NCI-H2227 (cell line): ENCODE measurements at regions not wholly inside any gene's neighbourhood (a gene's known extent, or its start where the extent isn't known, plus 50 kb on each side); places are given as distances from the start of the nearest gene placed in this dataset.
"Not testable (repeated sequence)": the region's sequence is repeated elsewhere in the genome, so short reads cannot be mapped to it uniquely, and the experiment has no call there.

Experiments
- DNase-seq: peaks from one replicate; lab custom pipeline; 2025; ENCODE audit not compliant: unreplicated experiment; lab: John Stamatoyannopoulos, UW

DNA sequence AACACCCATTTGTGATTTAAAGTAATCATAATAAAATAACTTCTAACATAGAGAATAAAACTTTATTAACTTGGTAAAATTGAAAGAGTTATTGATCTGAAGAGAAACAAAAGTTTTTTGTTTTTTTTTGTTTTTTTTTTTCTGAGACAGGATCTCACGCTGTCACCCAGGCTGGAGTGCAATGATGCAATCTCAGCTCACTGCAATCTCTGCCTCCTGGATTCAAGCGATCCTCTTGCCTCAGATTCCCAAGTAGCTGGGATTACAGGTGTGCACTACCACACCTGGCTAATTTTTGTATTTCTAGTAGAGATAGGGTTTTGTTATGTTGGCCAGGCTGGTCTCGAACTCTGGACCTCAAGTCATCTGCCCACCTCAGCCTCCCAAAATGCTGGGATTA lies 116.5 kb upstream of the SPATA31D4 start:
- DNase-seq, result not testable (repeated sequence)

DNA sequence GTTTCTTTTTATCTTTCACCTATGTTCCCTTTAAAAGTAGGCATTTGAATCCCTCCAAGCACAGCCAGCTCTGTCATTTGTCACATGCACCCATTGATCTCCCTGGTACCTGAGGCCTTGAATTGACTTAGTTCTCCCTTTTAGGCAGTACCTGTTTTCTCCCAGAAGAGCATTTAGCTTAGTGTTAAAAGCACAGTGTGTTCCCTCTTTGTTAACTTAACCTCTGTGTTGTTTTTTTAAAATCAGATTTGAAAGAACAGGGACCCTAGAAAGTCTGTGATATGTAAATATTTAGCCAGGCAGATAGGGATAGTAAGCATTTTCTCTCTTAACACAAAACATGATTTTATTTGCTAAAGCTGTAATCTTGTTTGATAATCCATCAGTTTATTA lies 113.8 kb upstream of the SPATA31D4 start:
- no peak for DNase-seq

GRCh38 chr9:81814794-81815464 lies 113.3 kb upstream of the SPATA31D4 start:
- DNase-seq, result peak; percentile 45

- DNase-seq, result peak; percentile 7
Measured at GRCh38 chr9:81815781-81816180, 112.4 kb upstream of the SPATA31D4 start.

DNA sequence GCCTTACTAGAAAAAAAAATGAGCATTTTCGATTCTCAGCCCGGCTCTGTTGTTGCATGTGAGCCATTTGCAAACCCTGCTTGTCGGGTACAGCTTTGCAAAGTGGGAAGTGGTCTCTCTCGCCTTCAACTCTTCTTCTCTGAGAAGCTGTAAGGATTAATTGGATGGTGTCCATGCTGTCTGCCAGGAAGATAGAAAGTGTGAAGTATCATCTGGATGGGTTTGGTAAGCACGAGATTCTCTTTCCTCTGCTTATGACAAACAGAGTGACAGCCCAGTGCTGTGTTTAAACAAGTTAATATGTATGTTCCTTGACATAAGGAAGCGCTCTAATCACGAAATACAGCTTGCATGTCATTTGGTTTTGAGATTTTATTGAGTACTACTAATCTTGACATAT lies 109.1 kb upstream of the SPATA31D4 start:
- no peak for DNase-seq

- no peak for DNase-seq
Measured at GRCh38 chr9:81819859-81820546, 108.2 kb upstream of the SPATA31D4 start.

DNA sequence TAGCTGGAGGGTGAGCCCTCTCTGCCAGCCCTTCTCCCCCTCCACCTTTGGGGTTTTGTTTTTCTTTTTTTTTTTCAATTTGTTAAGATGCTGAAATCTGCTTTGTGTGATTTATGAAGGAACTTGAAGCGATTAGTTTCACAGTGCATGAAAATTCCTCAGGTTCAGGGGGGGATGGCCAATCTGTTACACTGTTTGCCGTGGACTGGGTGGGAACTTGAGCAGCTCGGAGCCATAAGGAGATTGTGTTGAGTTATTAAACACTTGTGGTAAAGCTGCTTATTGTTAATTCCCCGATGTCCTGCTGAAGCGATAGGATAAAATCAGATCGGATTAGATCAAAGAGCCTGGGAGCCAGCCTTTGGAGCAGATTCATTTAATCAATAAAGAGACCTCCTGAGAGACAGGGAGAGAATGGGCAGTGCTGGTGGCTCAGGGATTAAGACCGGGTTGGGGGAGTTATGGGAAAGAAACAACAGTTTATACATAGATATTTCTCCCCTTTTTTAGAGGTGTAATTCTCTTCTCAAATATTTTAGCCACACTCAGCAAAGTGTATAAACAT lies 105.8 kb upstream of the SPATA31D4 start:
- DNase-seq, result no peak

- DNase-seq, result no peak
Measured at GRCh38 chr9:81822967-81823366, 105.3 kb upstream of the SPATA31D4 start.

DNA sequence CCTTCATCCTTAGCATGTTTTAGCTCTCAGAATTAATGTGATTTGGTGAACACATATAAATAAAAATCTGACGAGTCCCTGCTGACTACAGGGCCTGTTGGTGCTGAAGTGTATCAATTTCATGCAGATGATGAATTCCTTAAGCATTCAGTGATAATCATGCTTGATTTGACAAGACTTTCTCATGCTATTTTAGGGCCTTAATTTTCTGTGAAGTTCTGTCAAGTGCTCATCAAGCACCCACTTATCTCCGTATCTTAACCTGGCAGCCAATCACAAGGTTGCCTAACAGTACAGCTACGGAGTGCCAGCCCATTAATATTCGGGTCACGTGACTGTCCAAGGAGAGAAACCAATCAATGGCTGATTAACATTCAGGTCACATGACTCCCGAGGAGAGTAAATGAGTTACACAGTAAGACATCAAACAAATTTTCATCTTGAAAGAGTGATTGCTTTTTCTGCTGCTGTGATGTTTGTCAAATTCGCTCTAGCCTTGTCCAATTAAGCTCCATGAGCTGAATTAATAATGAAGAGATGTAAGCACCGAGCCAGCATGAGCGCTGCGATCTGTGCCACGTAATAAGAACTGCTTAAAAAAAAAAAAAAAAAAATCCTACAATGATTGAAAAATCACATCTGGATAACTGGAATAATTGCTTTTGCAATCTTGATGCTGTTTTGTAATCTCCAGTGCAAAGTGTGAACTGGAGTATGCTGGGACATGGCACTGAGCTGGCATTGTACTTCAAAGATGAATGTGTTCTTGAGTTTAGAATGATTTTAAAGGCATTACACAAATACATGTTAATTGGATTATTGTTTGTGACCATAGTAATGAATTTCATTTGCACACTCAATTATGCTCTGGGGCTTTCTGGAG lies 104.3 kb upstream of the SPATA31D4 start:
- DNase-seq, result peak; percentile 12

GRCh38 chr9:81824802-81825730 lies 103.2 kb upstream of the SPATA31D4 start:
- no peak for DNase-seq

- DNase-seq, result no peak
Measured at GRCh38 chr9:81825846-81826516, 102.2 kb upstream of the SPATA31D4 start.

DNA sequence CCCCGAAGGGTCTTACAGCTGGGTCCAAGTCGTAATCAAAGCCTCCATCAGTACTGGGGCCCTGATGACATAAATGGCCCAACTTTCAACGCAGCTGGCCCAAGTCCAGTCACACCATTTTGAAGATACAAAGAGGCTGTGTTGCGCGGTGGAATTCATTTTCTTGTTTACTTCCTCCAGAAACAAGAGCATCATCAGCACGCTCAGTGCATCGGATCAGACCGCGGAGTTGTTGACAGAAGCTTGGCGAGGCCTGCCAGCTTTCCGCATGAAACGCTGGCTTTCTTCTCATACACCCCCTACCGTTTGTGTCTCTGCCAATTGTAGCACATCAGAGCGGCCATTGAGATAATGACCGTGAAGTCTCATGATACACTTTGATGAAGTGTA lies 101.7 kb upstream of the SPATA31D4 start:
- DNase-seq, result peak; percentile 50

- no peak for DNase-seq
Measured at GRCh38 chr9:81827616-81828296, 100.5 kb upstream of the SPATA31D4 start.

- no peak for DNase-seq
Measured at GRCh38 chr9:81829195-81829882, 98.9 kb upstream of the SPATA31D4 start.

- DNase-seq, result not testable (repeated sequence)
Measured at GRCh38 chr9:81830431-81830830, 97.8 kb upstream of the SPATA31D4 start.

DNA sequence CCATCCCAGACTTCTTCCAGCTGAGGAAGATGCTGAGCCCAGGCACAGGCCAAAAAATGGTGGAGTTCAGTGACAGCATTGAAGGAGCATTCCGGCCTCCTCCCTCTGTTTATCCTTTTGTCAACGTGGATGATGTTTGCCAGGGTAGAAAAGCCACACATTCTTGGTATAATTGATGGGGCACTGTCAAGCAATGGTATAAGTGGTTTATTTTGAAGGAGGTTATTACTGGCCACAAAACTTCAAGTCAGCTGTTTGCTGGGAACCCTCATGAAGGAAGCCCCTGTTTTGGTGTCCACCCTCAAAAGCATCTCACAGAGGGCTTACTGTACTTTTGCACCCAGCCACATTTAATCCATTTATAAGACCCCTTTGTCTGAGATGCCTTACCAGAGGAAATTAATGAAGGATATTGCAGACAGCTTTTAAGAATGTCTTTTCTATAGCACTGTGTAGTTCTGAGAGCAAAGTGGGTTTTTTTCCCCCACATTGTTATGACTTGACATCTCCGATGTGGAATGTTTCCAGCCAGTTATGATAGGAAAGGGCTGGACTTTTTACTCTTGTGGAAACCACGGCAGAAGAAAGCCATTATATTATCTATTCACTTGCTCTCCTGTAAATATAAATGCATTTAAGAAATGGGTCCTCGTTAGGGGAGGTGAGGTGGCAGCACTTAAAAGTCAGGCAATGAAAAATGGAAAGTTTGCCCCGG lies 95.5 kb upstream of the SPATA31D4 start:
- DNase-seq, result no peak

DNA sequence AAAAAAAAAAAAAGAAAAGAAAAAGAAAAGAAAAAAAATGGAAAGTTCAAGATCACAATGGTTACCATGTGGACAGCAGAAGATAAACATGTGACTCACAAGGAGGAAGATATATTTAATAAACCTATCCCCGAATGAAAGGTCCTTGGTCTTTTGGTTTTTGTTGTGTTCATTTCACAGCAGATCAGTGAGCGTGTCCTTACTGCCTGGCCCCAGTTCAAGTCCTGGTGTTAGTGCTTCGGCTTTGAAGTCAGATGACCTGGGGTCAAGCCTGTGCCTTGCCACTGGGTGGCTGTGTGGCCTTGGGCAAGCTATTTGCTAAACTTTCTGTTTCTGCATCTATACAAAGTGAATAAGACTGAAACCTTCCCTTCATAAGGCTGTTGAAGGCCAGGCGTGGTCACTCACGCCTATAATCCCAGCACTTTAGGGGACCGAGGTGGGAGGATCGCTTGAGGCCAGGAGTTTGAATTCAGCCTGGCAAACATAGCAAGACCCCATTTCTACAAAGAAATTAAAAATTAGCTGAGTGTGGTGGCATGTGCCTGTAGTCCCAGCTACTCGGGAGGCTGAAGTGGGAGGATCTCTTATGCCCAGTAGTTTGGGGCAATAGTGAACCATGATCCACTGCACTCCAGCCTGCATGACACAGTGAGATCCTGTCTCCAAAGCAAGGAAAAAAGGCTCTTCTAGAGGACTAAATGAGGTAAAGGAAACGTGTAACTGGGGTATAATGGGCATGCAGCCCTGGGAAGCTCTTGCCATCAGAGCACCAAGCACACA lies 94.5 kb upstream of the SPATA31D4 start:
- no peak for DNase-seq
